WTC11 (cell line): ENCODE measurements at regions not wholly inside any gene's neighbourhood (a gene's known extent, or its start where the extent isn't known, plus 50 kb on each side); places are given as distances from the start of the nearest gene placed in this dataset.

Experiments used
- ATAC-seq: fragments of 200-7000 bp; cut with Tn5 transposase; 2 replicates; pipeline ENCODE4 v1.10.0; 2021; ENCODE audit warnings: mild to moderate bottlenecking, moderate library complexity
- CTCF ChIA-PET: fragments of 300-600 bp; sonication (Branson Sonifier 250); formaldehyde crosslinking; loops from one replicate; lab custom pipeline; 2021; ENCODE audit warnings: antibody characterized with exemption; lab: Charles Lee
- POLR2A ChIA-PET: fragments of 350-600 bp; sonication (Branson Sonifier 250); formaldehyde crosslinking; loops from one replicate; lab custom pipeline; 2021; ENCODE audit warnings: antibody characterized with exemption; lab: Charles Lee
- DNase-seq: peaks from one replicate; pipeline ENCODE4 v3.0.0; 2021; ENCODE audit warnings: low spot score
- H3K27ac Mint-ChIP-seq: 2 replicates; pipeline ENCODE4 v1.8.0; 2021; ENCODE audit warnings: mixed read lengths
- H3K27me3 Mint-ChIP-seq: 2 replicates; pipeline ENCODE4 v1.8.0; 2021; ENCODE audit warnings: low read depth, mild to moderate bottlenecking, moderate library complexity, mixed read lengths
- H3K36me3 Mint-ChIP-seq: 2 replicates; pipeline ENCODE4 v1.8.0; 2021; ENCODE audit warnings: mixed read lengths
- H3K4me1 Mint-ChIP-seq: 2 replicates; pipeline ENCODE4 v1.8.0; 2022; ENCODE audit warnings: mixed read lengths
- H3K4me3 Mint-ChIP-seq: 2 replicates; pipeline ENCODE4 v1.8.0; 2021; ENCODE audit warnings: mild to moderate bottlenecking, moderate library complexity, mixed read lengths
- H3K9me3 Mint-ChIP-seq: 2 replicates; pipeline ENCODE4 v1.8.0; 2021; ENCODE audit warnings: mixed read lengths
- CBFB ChIP-seq: sonication (generic); formaldehyde crosslinking; IDR thresholded peaks from 2 replicates; pipeline ENCODE4 v1.8.1; 2022; ENCODE audit warnings: mild to moderate bottlenecking, low read depth, missing genetic modification reagents
- EMX1 ChIP-seq: fragments of 250-450 bp; sonication (Bioruptor Pico); IDR thresholded peaks from 2 replicates; pipeline ENCODE4 v1.8.0; 2021; ENCODE audit warnings: mild to moderate bottlenecking
- ETV6 ChIP-seq: sonication (generic); formaldehyde crosslinking; IDR thresholded peaks from 2 replicates; pipeline ENCODE4 v1.8.1; 2022; ENCODE audit warnings: mild to moderate bottlenecking, missing genetic modification reagents
- FOXJ3 ChIP-seq: sonication (generic); formaldehyde crosslinking; IDR thresholded peaks from 2 replicates; pipeline ENCODE4 v1.9.0; 2021; ENCODE audit warnings: missing genetic modification reagents, mild to moderate bottlenecking, borderline replicate concordance
- FOXK1 ChIP-seq: sonication (generic); formaldehyde crosslinking; IDR thresholded peaks from 2 replicates; pipeline ENCODE4 v1.8.0; 2022; ENCODE audit warnings: mild to moderate bottlenecking, moderate library complexity, missing genetic modification reagents
- GABPB1 ChIP-seq: sonication (generic); formaldehyde crosslinking; IDR thresholded peaks from 2 replicates; pipeline ENCODE4 v1.8.1; 2023; ENCODE audit warnings: mild to moderate bottlenecking, missing genetic modification reagents
- GTF2I ChIP-seq: fragments of 250-450 bp; sonication (Bioruptor Pico); conservative IDR thresholded peaks from 2 replicates; pipeline ENCODE4 v1.4.0; 2021; ENCODE audit warnings: mild to moderate bottlenecking
- JAZF1 ChIP-seq: fragments of 250-450 bp; sonication (Bioruptor Pico); IDR thresholded peaks from 2 replicates; pipeline ENCODE4 v1.9.0; 2021; ENCODE audit warnings: moderate library complexity, mild to moderate bottlenecking, inconsistent platforms
- NFATC4 ChIP-seq: fragments of 250-450 bp; sonication (Bioruptor Pico); IDR thresholded peaks from 2 replicates; pipeline ENCODE4 v1.9.0; 2021; ENCODE audit warnings: mild to moderate bottlenecking
- NR2C2 ChIP-seq: sonication (generic); formaldehyde crosslinking; IDR thresholded peaks from 2 replicates; pipeline ENCODE4 v1.8.0; 2022; ENCODE audit warnings: mild to moderate bottlenecking, missing genetic modification reagents
- TEAD4 ChIP-seq: sonication (generic); formaldehyde crosslinking; IDR thresholded peaks from 2 replicates; pipeline ENCODE4 v1.8.0; 2022; ENCODE audit warnings: mild to moderate bottlenecking, missing genetic modification reagents
- TP53 ChIP-seq: sonication (generic); formaldehyde crosslinking; IDR thresholded peaks from 2 replicates; pipeline ENCODE4 v1.8.1; 2023; ENCODE audit warnings: mild to moderate bottlenecking, missing genetic modification reagents
- ZNF671 ChIP-seq: fragments of 250-450 bp; sonication (Bioruptor Pico); IDR thresholded peaks from 2 replicates; pipeline ENCODE4 v1.8.0; 2021; ENCODE audit warnings: mild to moderate bottlenecking
- TF ChIP-seq, protein P1 (sequence below): sonication (generic); formaldehyde crosslinking; IDR thresholded peaks from 2 replicates; pipeline ENCODE4 v1.8.1; 2022; ENCODE audit warnings: low read depth, mild to moderate bottlenecking, moderate library complexity, missing genetic modification reagents, borderline replicate concordance
- TF ChIP-seq, protein P2 (sequence below): fragments of 250-450 bp; sonication (Bioruptor Pico); conservative IDR thresholded peaks from 2 replicates; pipeline ENCODE4 v1.9.0; 2021; ENCODE audit warnings: mild to moderate bottlenecking
- TF ChIP-seq, protein P3 (sequence below): fragments of 250-450 bp; sonication (Bioruptor Pico); IDR thresholded peaks from 2 replicates; pipeline ENCODE4 v1.8.0; 2021; ENCODE audit warnings: mild to moderate bottlenecking
- TF ChIP-seq, protein P4 (sequence below): sonication (generic); formaldehyde crosslinking; IDR thresholded peaks from 2 replicates; pipeline ENCODE4 v1.8.0; 2023; ENCODE audit warnings: missing genetic modification reagents, mild to moderate bottlenecking, borderline replicate concordance
- TF ChIP-seq, protein P5 (sequence below): sonication (generic); formaldehyde crosslinking; IDR thresholded peaks from 2 replicates; pipeline ENCODE4 v1.8.1; 2023; ENCODE audit warnings: mild to moderate bottlenecking, missing genetic modification reagents, borderline replicate concordance
- TF ChIP-seq, protein P6 (sequence below): fragments of 250-450 bp; sonication (Bioruptor Pico); IDR thresholded peaks from 2 replicates; pipeline ENCODE4 v1.9.0; 2021; ENCODE audit warnings: moderate library complexity, mild to moderate bottlenecking, inconsistent platforms, borderline replicate concordance

DNA sequence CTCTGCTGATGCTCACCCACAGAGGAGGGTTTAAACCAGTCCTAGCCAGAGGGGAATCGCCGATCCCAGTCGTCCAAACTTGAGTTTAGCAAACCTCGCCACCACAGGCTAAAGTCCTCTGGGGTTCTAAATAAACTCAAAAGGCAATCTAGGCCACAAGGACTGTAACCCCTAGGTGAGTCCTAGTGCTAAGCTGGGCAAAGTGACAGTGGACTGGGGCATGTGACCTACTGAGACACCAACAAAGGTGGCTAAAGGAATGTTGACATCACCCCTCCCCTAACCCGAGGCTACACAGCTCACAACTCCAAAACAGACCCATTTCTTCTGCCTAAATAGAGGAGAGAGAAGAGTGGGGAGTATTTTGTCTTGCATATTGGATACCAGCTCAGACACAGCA, 142.8 kb upstream of the PRDX4 start:
- Mint-ChIP-seq H3K36me3 (peaks cover 14% of the 10 kb centered on the region), H3K27me3 (no peaks in the 10 kb centered on the region), H3K4me1 (no peaks in the 10 kb centered on the region), H3K27ac (no peak overlapping the region), H3K9me3 (peaks cover 29% of the 10 kb centered on the region), H3K4me3 (no peak overlapping the region)
- ChIA-PET POLR2A (no interaction called here), CTCF (no interaction called here)
- no peak for DNase-seq
- no peak for ATAC-seq
- TF ChIP-seq TEAD4 (CRISPR knock-in tag), result no peak

DNA sequence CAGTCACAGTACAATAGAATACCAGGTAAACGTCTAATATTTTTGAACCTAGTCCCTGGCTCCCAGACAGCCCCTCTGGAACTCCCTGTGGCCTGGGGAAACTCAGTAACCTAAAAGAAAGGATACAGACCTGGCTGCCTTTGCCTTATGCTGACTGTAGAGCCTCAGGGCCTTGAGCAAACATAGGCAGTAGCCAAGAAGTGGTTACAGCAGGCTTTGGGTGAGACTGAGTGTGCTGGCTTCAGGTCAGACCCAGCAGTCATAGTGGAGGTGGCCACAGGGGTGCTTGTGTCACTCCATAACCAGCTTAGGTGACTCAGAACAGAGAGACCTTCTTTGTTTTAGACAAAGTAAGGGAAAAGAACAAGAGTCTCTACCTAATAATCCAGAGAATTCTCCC, 141.8 kb upstream of the PRDX4 start:
- Mint-ChIP-seq H3K27ac (no peak overlapping the region), H3K9me3 (peaks cover 29% of the 10 kb centered on the region), H3K4me1 (no peaks in the 10 kb centered on the region), H3K4me3 (no peak overlapping the region), H3K36me3 (peaks cover 14% of the 10 kb centered on the region), H3K27me3 (no peaks in the 10 kb centered on the region)
- TF ChIP-seq GTF2I, result no peak
- no peak for TF ChIP-seq TP53 (CRISPR knock-in tag)
- no peak for TF ChIP-seq NFATC4
- TF ChIP-seq, protein P1, sequence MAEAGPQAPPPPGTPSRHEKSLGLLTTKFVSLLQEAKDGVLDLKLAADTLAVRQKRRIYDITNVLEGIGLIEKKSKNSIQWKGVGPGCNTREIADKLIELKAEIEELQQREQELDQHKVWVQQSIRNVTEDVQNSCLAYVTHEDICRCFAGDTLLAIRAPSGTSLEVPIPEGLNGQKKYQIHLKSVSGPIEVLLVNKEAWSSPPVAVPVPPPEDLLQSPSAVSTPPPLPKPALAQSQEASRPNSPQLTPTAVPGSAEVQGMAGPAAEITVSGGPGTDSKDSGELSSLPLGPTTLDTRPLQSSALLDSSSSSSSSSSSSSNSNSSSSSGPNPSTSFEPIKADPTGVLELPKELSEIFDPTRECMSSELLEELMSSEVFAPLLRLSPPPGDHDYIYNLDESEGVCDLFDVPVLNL (CRISPR knock-in tag), result no peak
- TF ChIP-seq NR2C2, result no peak
- TF ChIP-seq, protein P2, sequence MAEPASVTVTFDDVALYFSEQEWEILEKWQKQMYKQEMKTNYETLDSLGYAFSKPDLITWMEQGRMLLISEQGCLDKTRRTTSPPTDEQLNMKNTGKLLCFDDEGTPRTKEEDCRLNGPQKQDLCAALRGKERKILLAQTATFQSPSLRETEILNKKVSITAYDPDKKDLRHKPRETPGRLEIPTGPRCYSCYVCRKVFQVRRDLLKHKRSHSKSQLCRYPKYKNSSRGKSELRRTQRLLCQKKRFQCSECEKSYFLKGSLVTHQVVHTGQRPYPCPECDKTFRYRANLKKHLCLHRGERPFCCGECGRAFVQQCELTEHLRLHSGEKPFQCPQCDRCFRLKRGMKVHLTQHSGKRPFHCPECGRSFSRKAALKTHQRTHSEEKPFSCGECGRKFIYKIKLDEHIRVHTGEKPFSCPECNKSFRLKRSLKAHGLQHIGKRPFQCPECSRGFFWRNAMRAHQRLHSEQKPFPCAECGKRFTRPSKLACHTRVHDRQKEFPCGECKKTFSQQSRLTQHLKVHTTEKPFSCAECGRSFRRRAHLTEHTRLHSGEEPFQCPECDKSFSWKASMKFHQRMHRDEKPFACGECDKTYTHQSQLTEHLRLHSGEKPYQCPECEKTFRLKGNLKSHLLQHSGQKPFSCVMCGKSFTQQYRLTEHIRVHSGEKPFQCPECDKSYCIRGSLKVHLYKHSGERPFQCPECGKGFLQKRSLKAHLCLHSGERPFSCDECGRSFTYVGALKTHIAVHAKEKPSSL (CRISPR knock-in tag), result no peak
- TF ChIP-seq FOXJ3 (CRISPR knock-in tag), result no peak
- ChIA-PET CTCF (no interaction called here), POLR2A (no interaction called here)
- ATAC-seq (no peak), DNase-seq (no peak)

DNA sequence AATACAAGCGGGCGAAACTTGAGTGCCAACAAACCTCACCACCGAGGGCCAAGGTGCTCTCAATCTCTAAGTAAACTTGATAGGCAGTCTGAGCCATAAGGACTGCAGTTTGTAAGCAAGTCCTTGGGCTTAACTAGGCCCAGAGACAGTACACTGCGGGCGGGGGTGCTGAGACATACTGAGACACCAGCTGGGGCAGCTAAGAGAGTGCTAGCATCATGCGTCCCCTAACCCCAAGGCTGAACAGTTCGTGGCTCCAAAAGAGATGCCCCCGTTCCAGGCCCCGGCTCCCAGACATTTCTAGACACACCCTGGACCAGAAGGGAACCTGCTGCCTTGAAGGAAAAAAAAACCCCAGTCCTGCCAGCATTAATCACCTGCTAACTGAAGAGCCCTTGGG, 126.8 kb upstream of the PRDX4 start:
- Mint-ChIP-seq H3K27me3 (no peaks in the 10 kb centered on the region), H3K4me1 (no peaks in the 10 kb centered on the region), H3K27ac (no peak overlapping the region), H3K4me3 (no peak overlapping the region), H3K9me3 (peaks cover 13% of the 10 kb centered on the region), H3K36me3 (peaks cover 7% of the 10 kb centered on the region; the same call in 1 of the 2 replicates)
- POLR2A ChIA-PET, result interaction anchor here (0.5 kb wide), 1 partner anchor 257 kb away, joined by 4 read pairs; no protein-coding TSS in a partner anchor
- ATAC-seq, result no peak
- CTCF ChIA-PET, result no interaction called here
- no peak for DNase-seq
- TF ChIP-seq, protein P3, sequence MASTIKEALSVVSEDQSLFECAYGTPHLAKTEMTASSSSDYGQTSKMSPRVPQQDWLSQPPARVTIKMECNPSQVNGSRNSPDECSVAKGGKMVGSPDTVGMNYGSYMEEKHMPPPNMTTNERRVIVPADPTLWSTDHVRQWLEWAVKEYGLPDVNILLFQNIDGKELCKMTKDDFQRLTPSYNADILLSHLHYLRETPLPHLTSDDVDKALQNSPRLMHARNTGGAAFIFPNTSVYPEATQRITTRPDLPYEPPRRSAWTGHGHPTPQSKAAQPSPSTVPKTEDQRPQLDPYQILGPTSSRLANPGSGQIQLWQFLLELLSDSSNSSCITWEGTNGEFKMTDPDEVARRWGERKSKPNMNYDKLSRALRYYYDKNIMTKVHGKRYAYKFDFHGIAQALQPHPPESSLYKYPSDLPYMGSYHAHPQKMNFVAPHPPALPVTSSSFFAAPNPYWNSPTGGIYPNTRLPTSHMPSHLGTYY (CRISPR knock-in tag), result no peak
- TF ChIP-seq, protein P4, sequence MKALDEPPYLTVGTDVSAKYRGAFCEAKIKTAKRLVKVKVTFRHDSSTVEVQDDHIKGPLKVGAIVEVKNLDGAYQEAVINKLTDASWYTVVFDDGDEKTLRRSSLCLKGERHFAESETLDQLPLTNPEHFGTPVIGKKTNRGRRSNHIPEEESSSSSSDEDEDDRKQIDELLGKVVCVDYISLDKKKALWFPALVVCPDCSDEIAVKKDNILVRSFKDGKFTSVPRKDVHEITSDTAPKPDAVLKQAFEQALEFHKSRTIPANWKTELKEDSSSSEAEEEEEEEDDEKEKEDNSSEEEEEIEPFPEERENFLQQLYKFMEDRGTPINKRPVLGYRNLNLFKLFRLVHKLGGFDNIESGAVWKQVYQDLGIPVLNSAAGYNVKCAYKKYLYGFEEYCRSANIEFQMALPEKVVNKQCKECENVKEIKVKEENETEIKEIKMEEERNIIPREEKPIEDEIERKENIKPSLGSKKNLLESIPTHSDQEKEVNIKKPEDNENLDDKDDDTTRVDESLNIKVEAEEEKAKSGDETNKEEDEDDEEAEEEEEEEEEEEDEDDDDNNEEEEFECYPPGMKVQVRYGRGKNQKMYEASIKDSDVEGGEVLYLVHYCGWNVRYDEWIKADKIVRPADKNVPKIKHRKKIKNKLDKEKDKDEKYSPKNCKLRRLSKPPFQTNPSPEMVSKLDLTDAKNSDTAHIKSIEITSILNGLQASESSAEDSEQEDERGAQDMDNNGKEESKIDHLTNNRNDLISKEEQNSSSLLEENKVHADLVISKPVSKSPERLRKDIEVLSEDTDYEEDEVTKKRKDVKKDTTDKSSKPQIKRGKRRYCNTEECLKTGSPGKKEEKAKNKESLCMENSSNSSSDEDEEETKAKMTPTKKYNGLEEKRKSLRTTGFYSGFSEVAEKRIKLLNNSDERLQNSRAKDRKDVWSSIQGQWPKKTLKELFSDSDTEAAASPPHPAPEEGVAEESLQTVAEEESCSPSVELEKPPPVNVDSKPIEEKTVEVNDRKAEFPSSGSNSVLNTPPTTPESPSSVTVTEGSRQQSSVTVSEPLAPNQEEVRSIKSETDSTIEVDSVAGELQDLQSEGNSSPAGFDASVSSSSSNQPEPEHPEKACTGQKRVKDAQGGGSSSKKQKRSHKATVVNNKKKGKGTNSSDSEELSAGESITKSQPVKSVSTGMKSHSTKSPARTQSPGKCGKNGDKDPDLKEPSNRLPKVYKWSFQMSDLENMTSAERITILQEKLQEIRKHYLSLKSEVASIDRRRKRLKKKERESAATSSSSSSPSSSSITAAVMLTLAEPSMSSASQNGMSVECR (CRISPR knock-in tag), result no peak
- TF ChIP-seq ZNF671 (CRISPR knock-in tag) (no peak), GABPB1 (CRISPR knock-in tag) (no peak), EMX1 (no peak), NFATC4 (no peak), JAZF1 (CRISPR knock-in tag) (no peak), ETV6 (no peak), CBFB (CRISPR knock-in tag) (no peak), FOXK1 (CRISPR knock-in tag) (no peak)
- TF ChIP-seq, protein P5, sequence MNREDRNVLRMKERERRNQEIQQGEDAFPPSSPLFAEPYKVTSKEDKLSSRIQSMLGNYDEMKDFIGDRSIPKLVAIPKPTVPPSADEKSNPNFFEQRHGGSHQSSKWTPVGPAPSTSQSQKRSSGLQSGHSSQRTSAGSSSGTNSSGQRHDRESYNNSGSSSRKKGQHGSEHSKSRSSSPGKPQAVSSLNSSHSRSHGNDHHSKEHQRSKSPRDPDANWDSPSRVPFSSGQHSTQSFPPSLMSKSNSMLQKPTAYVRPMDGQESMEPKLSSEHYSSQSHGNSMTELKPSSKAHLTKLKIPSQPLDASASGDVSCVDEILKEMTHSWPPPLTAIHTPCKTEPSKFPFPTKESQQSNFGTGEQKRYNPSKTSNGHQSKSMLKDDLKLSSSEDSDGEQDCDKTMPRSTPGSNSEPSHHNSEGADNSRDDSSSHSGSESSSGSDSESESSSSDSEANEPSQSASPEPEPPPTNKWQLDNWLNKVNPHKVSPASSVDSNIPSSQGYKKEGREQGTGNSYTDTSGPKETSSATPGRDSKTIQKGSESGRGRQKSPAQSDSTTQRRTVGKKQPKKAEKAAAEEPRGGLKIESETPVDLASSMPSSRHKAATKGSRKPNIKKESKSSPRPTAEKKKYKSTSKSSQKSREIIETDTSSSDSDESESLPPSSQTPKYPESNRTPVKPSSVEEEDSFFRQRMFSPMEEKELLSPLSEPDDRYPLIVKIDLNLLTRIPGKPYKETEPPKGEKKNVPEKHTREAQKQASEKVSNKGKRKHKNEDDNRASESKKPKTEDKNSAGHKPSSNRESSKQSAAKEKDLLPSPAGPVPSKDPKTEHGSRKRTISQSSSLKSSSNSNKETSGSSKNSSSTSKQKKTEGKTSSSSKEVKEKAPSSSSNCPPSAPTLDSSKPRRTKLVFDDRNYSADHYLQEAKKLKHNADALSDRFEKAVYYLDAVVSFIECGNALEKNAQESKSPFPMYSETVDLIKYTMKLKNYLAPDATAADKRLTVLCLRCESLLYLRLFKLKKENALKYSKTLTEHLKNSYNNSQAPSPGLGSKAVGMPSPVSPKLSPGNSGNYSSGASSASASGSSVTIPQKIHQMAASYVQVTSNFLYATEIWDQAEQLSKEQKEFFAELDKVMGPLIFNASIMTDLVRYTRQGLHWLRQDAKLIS (CRISPR knock-in tag), result no peak
- TF ChIP-seq, protein P6, sequence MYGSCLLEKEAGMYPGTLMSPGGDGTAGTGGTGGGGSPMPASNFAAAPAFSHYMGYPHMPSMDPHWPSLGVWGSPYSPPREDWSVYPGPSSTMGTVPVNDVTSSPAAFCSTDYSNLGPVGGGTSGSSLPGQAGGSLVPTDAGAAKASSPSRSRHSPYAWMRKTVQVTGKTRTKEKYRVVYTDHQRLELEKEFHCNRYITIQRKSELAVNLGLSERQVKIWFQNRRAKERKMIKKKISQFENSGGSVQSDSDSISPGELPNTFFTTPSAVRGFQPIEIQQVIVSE (CRISPR knock-in tag), result no peak
